ENCODE measurements at regions not wholly inside any gene's neighbourhood (a gene's known extent, or its start where the extent isn't known, plus 50 kb on each side); places are given as distances from the start of the nearest gene placed in this dataset.

DNA sequence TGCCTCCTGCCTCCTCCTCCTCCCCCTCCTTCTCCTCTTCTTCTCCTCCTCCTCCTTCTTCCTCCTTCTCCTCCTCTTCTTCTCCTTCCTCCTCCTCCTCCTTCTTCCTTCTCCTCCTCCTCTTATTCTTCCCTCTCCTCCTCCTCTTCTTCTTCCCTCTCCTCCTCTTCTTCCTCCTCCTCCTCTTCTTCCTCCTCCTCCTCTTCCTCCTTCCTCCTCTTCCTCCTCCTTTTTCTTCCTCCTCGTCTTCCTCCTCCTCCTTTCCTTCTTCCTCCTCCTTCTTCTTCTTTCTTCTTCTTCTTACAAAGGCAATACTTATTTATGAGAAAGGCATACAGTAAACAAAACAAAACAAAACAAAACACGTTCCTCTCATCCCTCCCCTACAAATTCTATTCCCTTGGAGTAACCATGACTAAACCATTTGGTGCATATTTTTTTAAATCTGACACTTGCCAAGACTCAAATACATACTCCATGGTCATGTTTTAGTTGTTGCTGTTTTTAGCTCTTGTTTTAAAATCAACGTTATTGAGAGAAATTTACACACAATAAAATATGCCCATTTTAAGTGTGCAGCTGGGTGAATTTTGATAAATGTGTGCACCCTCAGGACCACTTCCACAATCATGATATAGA is 135.6 kb downstream of the FOXD1 start:
- TF ChIP-seq, protein P1, sequence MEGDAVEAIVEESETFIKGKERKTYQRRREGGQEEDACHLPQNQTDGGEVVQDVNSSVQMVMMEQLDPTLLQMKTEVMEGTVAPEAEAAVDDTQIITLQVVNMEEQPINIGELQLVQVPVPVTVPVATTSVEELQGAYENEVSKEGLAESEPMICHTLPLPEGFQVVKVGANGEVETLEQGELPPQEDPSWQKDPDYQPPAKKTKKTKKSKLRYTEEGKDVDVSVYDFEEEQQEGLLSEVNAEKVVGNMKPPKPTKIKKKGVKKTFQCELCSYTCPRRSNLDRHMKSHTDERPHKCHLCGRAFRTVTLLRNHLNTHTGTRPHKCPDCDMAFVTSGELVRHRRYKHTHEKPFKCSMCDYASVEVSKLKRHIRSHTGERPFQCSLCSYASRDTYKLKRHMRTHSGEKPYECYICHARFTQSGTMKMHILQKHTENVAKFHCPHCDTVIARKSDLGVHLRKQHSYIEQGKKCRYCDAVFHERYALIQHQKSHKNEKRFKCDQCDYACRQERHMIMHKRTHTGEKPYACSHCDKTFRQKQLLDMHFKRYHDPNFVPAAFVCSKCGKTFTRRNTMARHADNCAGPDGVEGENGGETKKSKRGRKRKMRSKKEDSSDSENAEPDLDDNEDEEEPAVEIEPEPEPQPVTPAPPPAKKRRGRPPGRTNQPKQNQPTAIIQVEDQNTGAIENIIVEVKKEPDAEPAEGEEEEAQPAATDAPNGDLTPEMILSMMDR (IDR thresholded peaks at IDR 0.05): no peak
- TF ChIP-seq POLR2A (IDR thresholded peaks at IDR 0.05): no peak
